OCI-LY7 (cell line): ENCODE measurements at regions not wholly inside any gene's neighbourhood (a gene's known extent, or its start where the extent isn't known, plus 50 kb on each side); places are given as distances from the start of the nearest gene placed in this dataset.
"Not testable (repeated sequence)": the region's sequence is repeated elsewhere in the genome, so short reads cannot be mapped to it uniquely, and the experiment has no call there.

Source experiments
- BruUV-seq: library from RNA; stranded (reverse); fragments of 400-500 nt; replicated peaks from 2 replicates; lab custom pipeline; 2021; lab: Mats Ljungman, UMichigan
- CTCF ChIA-PET: fragments of 300-600 bp; sonication (Branson Sonifier 250); formaldehyde crosslinking; loops from one replicate; lab custom pipeline; 2022; ENCODE audit warnings: antibody characterized with exemption; ENCODE audit not compliant: unreplicated experiment; lab: Charles Lee
- POLR2A ChIA-PET: fragments of 300-600 bp; sonication (Branson Sonifier 250); formaldehyde crosslinking; loops from one replicate; lab custom pipeline; 2022; ENCODE audit warnings: antibody characterized with exemption; lab: Charles Lee
- DNase-seq: peaks from one replicate; pipeline ENCODE4 v3.0.0-alpha.2; 2015; ENCODE audit warnings: low spot score
- H2AFZ ChIP-seq: fragments of 200-600 bp; sonication (generic), shearing (Covaris generic); 2 replicates; pipeline ENCODE4 v1.6.1; 2014; ENCODE audit warnings: mild to moderate bottlenecking, antibody characterized with exemption, low read length, moderate library complexity
- H3K27ac ChIP-seq: fragments of 200-600 bp; sonication (generic); 2 replicates; pipeline ENCODE4 v1.5.1; 2014; ENCODE audit warnings: mixed run types, low read depth, mild to moderate bottlenecking, moderate library complexity, low read length, inconsistent platforms; ENCODE audit not compliant: poor library complexity, severe bottlenecking
- H3K36me3 ChIP-seq: fragments of 200-600 bp; sonication (generic); 2 replicates; pipeline ENCODE4 v1.6.1; 2014; ENCODE audit warnings: mild to moderate bottlenecking, antibody characterized with exemption, low read length, moderate library complexity, mixed read lengths; ENCODE audit not compliant: insufficient read depth
- H3K4me1 ChIP-seq: fragments of 200-600 bp; sonication (generic); 2 replicates; pipeline ENCODE4 v1.5.1; 2014; ENCODE audit warnings: mild to moderate bottlenecking, low read length; ENCODE audit not compliant: insufficient read depth, poor library complexity, severe bottlenecking
- H3K4me2 ChIP-seq: fragments of 200-600 bp; sonication (generic); 2 replicates; pipeline ENCODE4 v1.6.1; 2014; ENCODE audit warnings: mild to moderate bottlenecking, low read length
- H3K4me3 ChIP-seq: fragments of 200-600 bp; sonication (generic); 2 replicates; pipeline ENCODE4 v1.5.1; 2014; ENCODE audit warnings: mild to moderate bottlenecking, low read depth, low read length; ENCODE audit not compliant: poor library complexity, severe bottlenecking
- H3K79me2 ChIP-seq: fragments of 200-600 bp; sonication (generic); 2 replicates; pipeline ENCODE4 v1.6.1; 2016; ENCODE audit warnings: low read depth, mild to moderate bottlenecking, low read length, moderate library complexity, mixed read lengths; ENCODE audit not compliant: insufficient read depth
- H3K9me2 ChIP-seq: fragments of 200-600 bp; sonication (generic); 2 replicates; pipeline ENCODE4 v1.6.1; 2016; ENCODE audit warnings: mild to moderate bottlenecking, low read length, mixed read lengths; ENCODE audit not compliant: insufficient read depth
- H3K9me3 ChIP-seq: fragments of 200-600 bp; sonication (generic); 2 replicates; pipeline ENCODE4 v1.6.1; 2014; ENCODE audit warnings: mild to moderate bottlenecking, mixed run types, low read length, mixed read lengths
- H4K20me1 ChIP-seq: fragments of 200-600 bp; sonication (generic); 2 replicates; pipeline ENCODE4 v1.6.1; 2014; ENCODE audit warnings: mild to moderate bottlenecking, antibody characterized with exemption, low read length, moderate library complexity, mixed read lengths; ENCODE audit not compliant: insufficient read depth
- EZH2phosphoT487 ChIP-seq: fragments of 200-600 bp; sonication (generic); IDR thresholded peaks from 2 replicates; pipeline ENCODE4 v1.6.1; 2018; ENCODE audit warnings: low read depth, borderline replicate concordance, mild to moderate bottlenecking, mixed run types, antibody characterized with exemption, low read length, moderate library complexity, mixed read lengths
- intact Hi-C: fragments of 100-400 bp; cut with micrococcal nuclease; formaldehyde crosslinking; loops from one replicate; pipeline ENCODE4 v1.10.0; 2022; ENCODE audit not compliant: unreplicated experiment
- TF ChIP-seq, protein P1 (sequence below): fragments of 200-600 bp; sonication (generic); conservative IDR thresholded peaks from 2 replicates; pipeline ENCODE4 v1.5.1; 2014; ENCODE audit warnings: mild to moderate bottlenecking, antibody characterized with exemption, low read length, moderate library complexity, mixed read lengths

DNA sequence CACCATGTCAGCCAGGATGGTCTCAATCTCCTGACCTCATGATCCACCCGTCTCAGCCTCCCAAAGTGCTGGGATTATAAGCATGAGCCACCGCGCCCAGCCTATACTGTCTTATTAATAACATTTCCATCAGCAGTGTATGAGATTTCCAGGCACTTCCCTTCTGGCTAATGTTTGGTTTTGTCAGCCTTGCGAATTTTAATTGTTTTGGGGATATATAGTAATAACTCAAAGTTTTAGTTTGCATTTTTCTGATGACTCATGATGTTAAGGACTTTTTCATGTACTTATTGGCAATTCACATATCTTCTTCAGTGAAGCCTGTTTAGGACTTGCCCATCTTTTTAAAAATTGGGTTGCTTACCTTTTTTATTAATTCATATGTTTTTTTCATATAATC lies 76.0 kb downstream of the TMEM270 start:
- CTCF ChIA-PET = no interaction called here
- TF ChIP-seq, protein P1, sequence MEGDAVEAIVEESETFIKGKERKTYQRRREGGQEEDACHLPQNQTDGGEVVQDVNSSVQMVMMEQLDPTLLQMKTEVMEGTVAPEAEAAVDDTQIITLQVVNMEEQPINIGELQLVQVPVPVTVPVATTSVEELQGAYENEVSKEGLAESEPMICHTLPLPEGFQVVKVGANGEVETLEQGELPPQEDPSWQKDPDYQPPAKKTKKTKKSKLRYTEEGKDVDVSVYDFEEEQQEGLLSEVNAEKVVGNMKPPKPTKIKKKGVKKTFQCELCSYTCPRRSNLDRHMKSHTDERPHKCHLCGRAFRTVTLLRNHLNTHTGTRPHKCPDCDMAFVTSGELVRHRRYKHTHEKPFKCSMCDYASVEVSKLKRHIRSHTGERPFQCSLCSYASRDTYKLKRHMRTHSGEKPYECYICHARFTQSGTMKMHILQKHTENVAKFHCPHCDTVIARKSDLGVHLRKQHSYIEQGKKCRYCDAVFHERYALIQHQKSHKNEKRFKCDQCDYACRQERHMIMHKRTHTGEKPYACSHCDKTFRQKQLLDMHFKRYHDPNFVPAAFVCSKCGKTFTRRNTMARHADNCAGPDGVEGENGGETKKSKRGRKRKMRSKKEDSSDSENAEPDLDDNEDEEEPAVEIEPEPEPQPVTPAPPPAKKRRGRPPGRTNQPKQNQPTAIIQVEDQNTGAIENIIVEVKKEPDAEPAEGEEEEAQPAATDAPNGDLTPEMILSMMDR = no peak
- no peak for TF ChIP-seq EZH2phosphoT487

GRCh38 chr7:73937650-73938049 lies 76.7 kb downstream of the TMEM270 start:
- CTCF ChIA-PET, BruUV-seq: not testable (repeated sequence)

More for the DNA sequence above, 76.0 kb downstream of the TMEM270 start:
- BruUV-seq = no TSS peak
- no peaks in the 10 kb centered on the region for H3K36me3 ChIP-seq
- H3K79me2 ChIP-seq = no peaks in the 10 kb centered on the region
- H3K9me3 ChIP-seq = peaks cover 9% of the 10 kb centered on the region; the same call in 1 of the 2 replicates
- intact Hi-C loops = no loop called here
- no peak overlapping the region for H3K4me2 ChIP-seq
- POLR2A ChIA-PET = interaction anchor here (0.6 kb wide), 1 partner anchor 399 kb away, joined by 3 read pairs; no protein-coding TSS in a partner anchor
- H2AFZ ChIP-seq = no peak overlapping the region
- no peaks in the 10 kb centered on the region for H3K4me1 ChIP-seq
- DNase-seq = no peak
- no peak overlapping the region for H3K27ac ChIP-seq
- H4K20me1 ChIP-seq = no peaks in the 10 kb centered on the region
- H3K4me3 ChIP-seq = no peak overlapping the region
- no peaks in the 10 kb centered on the region for H3K9me2 ChIP-seq

DNA sequence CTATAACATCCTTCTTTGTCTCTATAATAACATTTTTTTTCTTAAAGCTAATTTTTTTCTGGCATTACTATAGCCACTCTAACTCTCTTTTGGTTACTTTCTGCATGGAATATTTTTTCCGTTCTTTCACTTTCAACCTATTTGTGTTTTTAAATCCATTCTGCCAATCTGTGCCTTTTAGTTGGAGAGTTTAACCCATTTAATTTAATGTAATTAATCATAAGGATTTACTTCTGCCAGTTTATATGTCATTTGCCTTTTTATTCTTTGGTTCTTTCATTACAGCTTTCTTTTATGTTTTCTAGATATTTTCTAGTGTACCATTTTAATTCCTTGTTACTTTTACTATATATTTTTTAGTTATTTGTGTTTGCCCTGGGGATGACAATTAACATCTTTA lies 78.6 kb downstream of the TMEM270 start:
- TF ChIP-seq EZH2phosphoT487 = no peak
- TF ChIP-seq, protein P1 = no peak
- Histone ChIP-seq H3K4me2 (no peak overlapping the region), H3K9me2 (no peaks in the 10 kb centered on the region), H2AFZ (no peak overlapping the region), H4K20me1 (no peaks in the 10 kb centered on the region), H3K4me3 (no peak overlapping the region), H3K27ac (no peak overlapping the region), H3K79me2 (no peaks in the 10 kb centered on the region), H3K36me3 (no peaks in the 10 kb centered on the region), H3K4me1 (no peaks in the 10 kb centered on the region), H3K9me3 (peaks cover 9% of the 10 kb centered on the region; the same call in 1 of the 2 replicates)
- CTCF ChIA-PET = no interaction called here
- POLR2A ChIA-PET = interaction anchor here (0.6 kb wide), 1 partner anchor 84 kb away, joined by 4 read pairs; no protein-coding TSS in a partner anchor
- no peak for DNase-seq
- BruUV-seq = no TSS peak
- intact Hi-C loops = no loop called here

More at GRCh38 chr7:73937650-73938049, 76.7 kb downstream of the TMEM270 start:
- POLR2A ChIA-PET = interaction anchor here (0.6 to 0.9 kb wide), 3 partner anchors 8 to 678 kb away, joined by 3 to 6 read pairs (median 4); no protein-coding TSS in a partner anchor
- H3K27ac ChIP-seq, H3K36me3 ChIP-seq, H3K4me1 ChIP-seq, H4K20me1 ChIP-seq, intact Hi-C loops, H3K4me2 ChIP-seq, H3K79me2 ChIP-seq, H3K9me3 ChIP-seq, H2AFZ ChIP-seq, H3K4me3 ChIP-seq, DNase-seq, H3K9me2 ChIP-seq: not testable (repeated sequence)
